ENCODE measurements at regions not wholly inside any gene's neighbourhood (a gene's known extent, or its start where the extent isn't known, plus 50 kb on each side); places are given as distances from the start of the nearest gene placed in this dataset.

DNA sequence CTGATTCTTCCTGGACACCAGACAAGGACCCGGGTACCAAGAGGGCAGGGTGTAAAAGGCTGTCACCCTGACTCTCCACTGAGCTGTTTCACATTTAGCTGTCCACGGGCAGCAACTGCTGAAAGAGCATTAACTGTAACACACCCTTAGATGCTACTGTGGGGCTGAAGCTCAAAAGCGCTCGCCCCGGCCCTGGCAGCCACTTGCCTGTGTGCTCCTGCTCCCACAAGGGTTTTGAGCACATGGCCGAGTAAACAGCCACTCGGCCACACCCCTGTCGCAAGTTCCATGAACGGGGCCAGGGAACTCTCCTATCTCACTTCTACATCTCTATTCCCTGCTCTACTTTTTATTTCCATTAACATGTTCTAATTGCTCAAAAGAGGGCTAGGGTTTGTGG lies 421.7 kb downstream of the TUSC7 start:
- TF ChIP-seq, protein P1, sequence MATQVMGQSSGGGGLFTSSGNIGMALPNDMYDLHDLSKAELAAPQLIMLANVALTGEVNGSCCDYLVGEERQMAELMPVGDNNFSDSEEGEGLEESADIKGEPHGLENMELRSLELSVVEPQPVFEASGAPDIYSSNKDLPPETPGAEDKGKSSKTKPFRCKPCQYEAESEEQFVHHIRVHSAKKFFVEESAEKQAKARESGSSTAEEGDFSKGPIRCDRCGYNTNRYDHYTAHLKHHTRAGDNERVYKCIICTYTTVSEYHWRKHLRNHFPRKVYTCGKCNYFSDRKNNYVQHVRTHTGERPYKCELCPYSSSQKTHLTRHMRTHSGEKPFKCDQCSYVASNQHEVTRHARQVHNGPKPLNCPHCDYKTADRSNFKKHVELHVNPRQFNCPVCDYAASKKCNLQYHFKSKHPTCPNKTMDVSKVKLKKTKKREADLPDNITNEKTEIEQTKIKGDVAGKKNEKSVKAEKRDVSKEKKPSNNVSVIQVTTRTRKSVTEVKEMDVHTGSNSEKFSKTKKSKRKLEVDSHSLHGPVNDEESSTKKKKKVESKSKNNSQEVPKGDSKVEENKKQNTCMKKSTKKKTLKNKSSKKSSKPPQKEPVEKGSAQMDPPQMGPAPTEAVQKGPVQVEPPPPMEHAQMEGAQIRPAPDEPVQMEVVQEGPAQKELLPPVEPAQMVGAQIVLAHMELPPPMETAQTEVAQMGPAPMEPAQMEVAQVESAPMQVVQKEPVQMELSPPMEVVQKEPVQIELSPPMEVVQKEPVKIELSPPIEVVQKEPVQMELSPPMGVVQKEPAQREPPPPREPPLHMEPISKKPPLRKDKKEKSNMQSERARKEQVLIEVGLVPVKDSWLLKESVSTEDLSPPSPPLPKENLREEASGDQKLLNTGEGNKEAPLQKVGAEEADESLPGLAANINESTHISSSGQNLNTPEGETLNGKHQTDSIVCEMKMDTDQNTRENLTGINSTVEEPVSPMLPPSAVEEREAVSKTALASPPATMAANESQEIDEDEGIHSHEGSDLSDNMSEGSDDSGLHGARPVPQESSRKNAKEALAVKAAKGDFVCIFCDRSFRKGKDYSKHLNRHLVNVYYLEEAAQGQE (IDR thresholded peaks at IDR 0.05; ENCODE audit: insufficient read depth in 1 of 2, low read depth in 2 of 2, low read length in 2 of 2), result no peak
- TF ChIP-seq FOXP2 (optimal IDR thresholded peaks at IDR 0.05; ENCODE audit: borderline replicate concordance, extremely low read depth, extremely low read length, insufficient read depth), result no peak

Data from PFSK-1 (cell line).